ENCODE measurements at regions not wholly inside any gene's neighbourhood (a gene's known extent, or its start where the extent isn't known, plus 50 kb on each side); places are given as distances from the start of the nearest gene placed in this dataset.
A peak's percentile ranks its signal among the peaks of the same experiment; 100 is the strongest.

GRCh38 chr2:75287624-75288316 lies 88.5 kb upstream of the TACR1 start:
- Histone ChIP-seq H4K20me1 (ENCODE audit: insufficient read depth, low read length) (no peaks in the 10 kb centered on the region), H3K4me2 (ENCODE audit: insufficient read depth, low read length) (no peak overlapping the region), H3K79me2 (ENCODE audit: insufficient read depth, low read length) (no peaks in the 10 kb centered on the region), H3K4me3 (ENCODE audit: insufficient read depth, low read length) (no peak overlapping the region), H3K27ac (ENCODE audit: low read depth, low read length) (no peak overlapping the region), H3K9me3 (ENCODE audit: low read depth, low read length) (no peaks in the 10 kb centered on the region), H3K27me3 (ENCODE audit: insufficient read depth, low read length) (no peaks in the 10 kb centered on the region), H3K4me1 (ENCODE audit: insufficient read depth, low read length) (peaks cover 18% of the 10 kb centered on the region), H2AFZ (ENCODE audit: low read length) (no peak overlapping the region), H3K36me3 (ENCODE audit: insufficient read depth, low read length) (no peaks in the 10 kb centered on the region)
- no peak for TF ChIP-seq CTCF (IDR thresholded peaks at IDR 0.05; ENCODE audit: extremely low read depth, low read depth, low read length)
- DNase-seq (ENCODE audit: insufficient read length, low spot score, missing footprints), result no peak

- no peak for DNase-seq (ENCODE audit: insufficient read length, low spot score, missing footprints)
- H4K20me1 ChIP-seq (ENCODE audit: insufficient read depth, low read length), result no peaks in the 10 kb centered on the region
- H3K4me2 ChIP-seq (ENCODE audit: insufficient read depth, low read length), result no peak overlapping the region
- no peak overlapping the region for H3K27ac ChIP-seq (ENCODE audit: low read depth, low read length)
- H3K79me2 ChIP-seq (ENCODE audit: insufficient read depth, low read length), result no peaks in the 10 kb centered on the region
- no peak overlapping the region for H2AFZ ChIP-seq (ENCODE audit: low read length)
- H3K36me3 ChIP-seq (ENCODE audit: insufficient read depth, low read length), result no peaks in the 10 kb centered on the region
- peaks cover 2% of the 10 kb centered on the region for H3K4me1 ChIP-seq (ENCODE audit: insufficient read depth, low read length)
- TF ChIP-seq CTCF (IDR thresholded peaks at IDR 0.05; ENCODE audit: extremely low read depth, low read depth, low read length), result no peak
- no peaks in the 10 kb centered on the region for H3K9me3 ChIP-seq (ENCODE audit: low read depth, low read length)
- H3K4me3 ChIP-seq (ENCODE audit: insufficient read depth, low read length), result no peak overlapping the region
- H3K27me3 ChIP-seq (ENCODE audit: insufficient read depth, low read length), result no peaks in the 10 kb centered on the region
Observed at GRCh38 chr2:75284345-75284744, 85.0 kb upstream of the TACR1 start.

- Histone ChIP-seq H3K9me3 (ENCODE audit: low read depth, low read length) (no peaks in the 10 kb centered on the region), H3K4me3 (ENCODE audit: insufficient read depth, low read length) (no peak overlapping the region), H3K4me2 (ENCODE audit: insufficient read depth, low read length) (no peak overlapping the region), H3K27ac (ENCODE audit: low read depth, low read length) (no peak overlapping the region), H3K36me3 (ENCODE audit: insufficient read depth, low read length) (no peaks in the 10 kb centered on the region), H3K27me3 (ENCODE audit: insufficient read depth, low read length) (no peaks in the 10 kb centered on the region), H4K20me1 (ENCODE audit: insufficient read depth, low read length) (no peaks in the 10 kb centered on the region), H3K4me1 (ENCODE audit: insufficient read depth, low read length) (peaks cover 21% of the 10 kb centered on the region), H3K79me2 (ENCODE audit: insufficient read depth, low read length) (no peaks in the 10 kb centered on the region), H2AFZ (ENCODE audit: low read length) (no peak overlapping the region)
- TF ChIP-seq CTCF (IDR thresholded peaks at IDR 0.05; ENCODE audit: extremely low read depth, low read depth, low read length), result no peak
- DNase-seq (ENCODE audit: insufficient read length, low spot score, missing footprints), result no peak
Observed at GRCh38 chr2:75278821-75279379, 79.6 kb upstream of the TACR1 start.

- Histone ChIP-seq H3K4me1 (ENCODE audit: insufficient read depth, low read length) (peaks cover 21% of the 10 kb centered on the region), H3K4me2 (ENCODE audit: insufficient read depth, low read length) (no peak overlapping the region), H3K36me3 (ENCODE audit: insufficient read depth, low read length) (no peaks in the 10 kb centered on the region), H3K79me2 (ENCODE audit: insufficient read depth, low read length) (no peaks in the 10 kb centered on the region), H3K9me3 (ENCODE audit: low read depth, low read length) (no peaks in the 10 kb centered on the region), H2AFZ (ENCODE audit: low read length) (no peak overlapping the region), H4K20me1 (ENCODE audit: insufficient read depth, low read length) (no peaks in the 10 kb centered on the region), H3K4me3 (ENCODE audit: insufficient read depth, low read length) (no peak overlapping the region), H3K27me3 (ENCODE audit: insufficient read depth, low read length) (no peaks in the 10 kb centered on the region), H3K27ac (ENCODE audit: low read depth, low read length) (no peak overlapping the region)
- TF ChIP-seq CTCF (IDR thresholded peaks at IDR 0.05; ENCODE audit: extremely low read depth, low read depth, low read length), result no peak
- peak; percentile 30 for DNase-seq (ENCODE audit: insufficient read length, low spot score, missing footprints)
Observed at GRCh38 chr2:75278314-75278713, 79.0 kb upstream of the TACR1 start.
